GM12872 (cell line): ENCODE measurements at regions not wholly inside any gene's neighbourhood (a gene's known extent, or its start where the extent isn't known, plus 50 kb on each side); places are given as distances from the start of the nearest gene placed in this dataset.

Source experiments
- TF ChIP-seq, protein P1 (sequence below): IDR thresholded peaks from 3 replicates; pipeline ENCODE4 v1.5.1; 2011; ENCODE audit warnings: low read depth, mild to moderate bottlenecking, low read length, moderate library complexity; ENCODE audit not compliant: insufficient read depth

DNA sequence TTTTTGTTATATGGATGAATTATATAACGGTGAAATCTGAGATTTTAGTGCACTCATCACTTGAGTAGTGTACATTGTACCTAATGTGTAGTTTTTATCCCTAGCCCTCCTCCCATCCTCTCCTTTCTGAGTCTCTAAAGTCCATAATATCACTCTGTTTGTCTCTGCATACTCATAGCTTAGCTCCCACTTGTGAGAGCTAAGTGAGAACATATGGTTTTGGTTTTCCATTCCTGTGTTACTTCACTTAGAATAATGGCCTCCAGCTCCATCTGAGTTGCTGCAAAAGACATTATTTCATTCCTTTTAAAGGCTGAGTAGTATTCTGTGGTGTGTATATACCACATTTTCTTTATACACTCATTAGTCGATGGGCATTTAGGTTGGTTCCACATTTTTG, 94.0 kb downstream of the SLC10A2 start:
- TF ChIP-seq, protein P1, sequence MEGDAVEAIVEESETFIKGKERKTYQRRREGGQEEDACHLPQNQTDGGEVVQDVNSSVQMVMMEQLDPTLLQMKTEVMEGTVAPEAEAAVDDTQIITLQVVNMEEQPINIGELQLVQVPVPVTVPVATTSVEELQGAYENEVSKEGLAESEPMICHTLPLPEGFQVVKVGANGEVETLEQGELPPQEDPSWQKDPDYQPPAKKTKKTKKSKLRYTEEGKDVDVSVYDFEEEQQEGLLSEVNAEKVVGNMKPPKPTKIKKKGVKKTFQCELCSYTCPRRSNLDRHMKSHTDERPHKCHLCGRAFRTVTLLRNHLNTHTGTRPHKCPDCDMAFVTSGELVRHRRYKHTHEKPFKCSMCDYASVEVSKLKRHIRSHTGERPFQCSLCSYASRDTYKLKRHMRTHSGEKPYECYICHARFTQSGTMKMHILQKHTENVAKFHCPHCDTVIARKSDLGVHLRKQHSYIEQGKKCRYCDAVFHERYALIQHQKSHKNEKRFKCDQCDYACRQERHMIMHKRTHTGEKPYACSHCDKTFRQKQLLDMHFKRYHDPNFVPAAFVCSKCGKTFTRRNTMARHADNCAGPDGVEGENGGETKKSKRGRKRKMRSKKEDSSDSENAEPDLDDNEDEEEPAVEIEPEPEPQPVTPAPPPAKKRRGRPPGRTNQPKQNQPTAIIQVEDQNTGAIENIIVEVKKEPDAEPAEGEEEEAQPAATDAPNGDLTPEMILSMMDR: no peak

DNA sequence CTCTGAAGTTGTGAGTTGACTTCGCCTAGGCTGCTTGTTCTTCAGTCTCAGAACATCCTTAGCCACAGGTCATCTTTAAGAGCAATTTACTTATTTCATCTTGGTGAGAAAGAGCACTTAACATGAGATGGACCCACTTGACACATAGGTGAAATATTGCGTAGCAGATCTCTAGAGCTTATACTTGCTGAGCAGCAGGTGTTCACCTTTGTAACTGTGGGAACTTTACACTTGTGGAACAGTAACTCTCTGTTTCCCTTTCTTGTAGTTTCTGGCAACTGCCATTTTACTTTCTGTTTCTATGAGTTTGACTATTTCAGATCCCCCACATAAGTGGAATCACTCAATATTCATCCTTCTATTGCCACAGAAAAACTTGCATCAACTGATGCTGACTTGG, 95.7 kb downstream of the SLC10A2 start:
- TF ChIP-seq, protein P1: no peak

- TF ChIP-seq, protein P1: no peak
Observed at GRCh38 chr13:102968572-102969228, 97.5 kb downstream of the SLC10A2 start.

DNA sequence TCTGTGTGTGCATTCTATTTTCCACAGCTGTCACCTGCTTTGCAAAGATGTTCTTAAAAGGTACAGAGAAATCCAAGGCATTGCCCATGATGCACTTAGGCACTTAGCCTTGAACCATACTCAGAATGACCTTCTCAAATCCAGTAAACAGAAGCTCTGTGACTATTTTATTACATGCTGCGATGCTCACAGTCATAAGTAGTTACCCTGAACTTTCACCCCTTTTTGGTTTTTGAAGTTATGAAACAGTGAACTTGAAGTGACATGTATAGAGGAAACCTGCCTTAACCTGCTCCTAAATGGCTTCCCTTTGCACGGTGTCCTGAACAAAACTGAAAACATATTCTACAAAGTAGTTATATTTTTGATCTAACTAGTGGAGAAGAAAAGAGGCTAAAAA, 100.4 kb downstream of the SLC10A2 start:
- TF ChIP-seq, protein P1: no peak

DNA sequence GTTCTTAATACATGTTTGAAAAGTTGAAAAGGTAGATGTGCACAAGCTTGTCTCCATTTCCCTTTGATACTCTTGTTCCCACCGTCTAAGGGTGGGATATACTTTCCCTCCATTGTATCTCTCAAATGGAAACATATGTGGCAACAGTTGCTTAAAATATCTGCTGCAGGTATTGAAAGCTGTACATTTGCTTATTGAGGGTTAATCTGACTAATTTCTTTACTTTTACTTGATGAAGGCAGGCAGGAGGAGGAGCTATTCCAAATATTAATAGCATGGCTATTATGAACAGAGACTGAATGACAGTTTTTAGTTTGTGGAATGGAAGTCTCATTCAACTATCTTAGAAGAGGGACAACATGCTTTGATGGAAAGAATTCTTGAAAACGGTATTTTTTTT, 103.8 kb downstream of the SLC10A2 start:
- TF ChIP-seq, protein P1: no peak

DNA sequence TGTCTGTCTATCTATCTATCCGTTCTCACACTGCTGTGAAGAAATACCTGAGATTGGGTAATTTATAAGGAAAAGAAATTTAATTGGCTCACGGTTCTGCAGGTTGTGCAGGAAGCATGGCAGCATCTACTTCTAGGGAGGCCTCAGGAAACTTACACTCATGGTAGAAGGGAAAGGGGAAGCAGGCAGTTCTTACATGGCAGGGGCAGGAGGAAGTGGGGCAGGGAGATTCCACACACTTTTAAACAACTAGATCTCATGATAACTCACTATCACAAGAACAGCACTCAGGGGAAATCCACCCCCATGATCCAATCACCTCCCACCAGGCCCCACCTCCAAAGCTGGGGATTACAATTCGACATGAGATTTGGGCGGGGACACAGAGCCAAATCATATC, 105.3 kb downstream of the SLC10A2 start:
- TF ChIP-seq, protein P1: no peak

GRCh38 chr13:102956449-102956848, 109.8 kb downstream of the SLC10A2 start:
- TF ChIP-seq, protein P1: no peak
